ENCODE measurements at regions not wholly inside any gene's neighbourhood (a gene's known extent, or its start where the extent isn't known, plus 50 kb on each side); places are given as distances from the start of the nearest gene placed in this dataset.

GRCh38 chr7:45292481-45292880, 134.9 kb downstream of the RAMP3 start:
- no peaks in the 10 kb centered on the region for H4K20me1 ChIP-seq (replicated peaks; ENCODE audit: insufficient read depth)
- no peaks in the 10 kb centered on the region for H3K4me1 ChIP-seq (ENCODE audit: insufficient read depth)
- no peak overlapping the region for H3K4me2 ChIP-seq
- H3K27me3 Mint-ChIP-seq (ENCODE audit: insufficient read depth, low read depth, poor library complexity), result peaks cover 3% of the 10 kb centered on the region
- no peaks in the 10 kb centered on the region for H3K79me2 ChIP-seq (replicated peaks; ENCODE audit: insufficient read depth)
- DNase-seq (ENCODE audit: low spot score), result no peak
- TF ChIP-seq EZH2phosphoT487 (IDR thresholded peaks at IDR 0.05; ENCODE audit: unreplicated experiment) (no peak), CTCF (conservative IDR thresholded peaks at IDR 0.05; ENCODE audit: low read depth in 2 of 2) (no peak), EZH2 (IDR thresholded peaks at IDR 0.05; ENCODE audit: low read depth, unreplicated experiment) (no peak), REST (IDR thresholded peaks at IDR 0.05; ENCODE audit: unreplicated experiment) (no peak), CREB1 (CRISPR knock-in tag; IDR thresholded peaks at IDR 0.05; ENCODE audit: low read depth) (no peak), ZNF331 (CRISPR knock-in tag; IDR thresholded peaks at IDR 0.05; ENCODE audit: low read depth) (no peak), STAT1 (IDR thresholded peaks at IDR 0.05; ENCODE audit: unreplicated experiment) (no peak)
- no peak for ATAC-seq
- H3K9me3 Mint-ChIP-seq, result peaks cover 33% of the 10 kb centered on the region
- H3K27ac Mint-ChIP-seq, result 0 out of 2 replicates have a peak overlapping the region, but pooled peaks have one; percentile 28
- no peak overlapping the region for H3K27ac ChIP-seq (ENCODE audit: low read depth)
- H3K4me1 Mint-ChIP-seq, result peaks cover 3% of the 10 kb centered on the region; the same call in 2 of the 3 replicates
- no peaks in the 10 kb centered on the region for H3F3A ChIP-seq (replicated peaks; ENCODE audit: low read depth)
- no peak overlapping the region for H3K4me3 Mint-ChIP-seq
- H3K9me2 ChIP-seq (ENCODE audit: insufficient read depth), result no peaks in the 10 kb centered on the region; the same call in 1 of the 2 replicates
- no peaks in the 10 kb centered on the region; the same call in 1 of the 2 replicates for H3K36me3 ChIP-seq (ENCODE audit: insufficient read depth)
- H2AFZ ChIP-seq, result no peak overlapping the region
- no peaks in the 10 kb centered on the region for H3K27me3 ChIP-seq (ENCODE audit: insufficient read depth)
- peaks cover 29% of the 10 kb centered on the region; the same call in 2 of the 3 replicates for H3K36me3 Mint-ChIP-seq (ENCODE audit: low read depth)
- H3K4me3 ChIP-seq, result no peak overlapping the region

- Mint-ChIP-seq H3K4me1 (peaks cover 3% of the 10 kb centered on the region; the same call in 2 of the 3 replicates), H3K9me3 (peaks cover 24% of the 10 kb centered on the region), H3K27me3 (ENCODE audit: insufficient read depth, low read depth, poor library complexity) (peaks cover 3% of the 10 kb centered on the region), H3K36me3 (ENCODE audit: low read depth) (peaks cover 21% of the 10 kb centered on the region; the same call in 2 of the 3 replicates), H3K27ac (peak overlapping the region; percentile 28; the same call in 1 of the 2 replicates), H3K4me3 (no peak overlapping the region)
- no peak overlapping the region for H3K4me2 ChIP-seq
- H3K9me2 ChIP-seq (ENCODE audit: insufficient read depth), result no peaks in the 10 kb centered on the region; the same call in 1 of the 2 replicates
- no peaks in the 10 kb centered on the region for H3K4me1 ChIP-seq (ENCODE audit: insufficient read depth)
- DNase-seq (ENCODE audit: low spot score), result no peak
- H2AFZ ChIP-seq, result no peak overlapping the region
- H3K27ac ChIP-seq (ENCODE audit: low read depth), result no peak overlapping the region
- no peaks in the 10 kb centered on the region for H4K20me1 ChIP-seq (replicated peaks; ENCODE audit: insufficient read depth)
- no peaks in the 10 kb centered on the region for H3K27me3 ChIP-seq (ENCODE audit: insufficient read depth)
- H3K4me3 ChIP-seq, result no peak overlapping the region
- H3K79me2 ChIP-seq (replicated peaks; ENCODE audit: insufficient read depth), result no peaks in the 10 kb centered on the region
- ATAC-seq, result no peak
- H3K36me3 ChIP-seq (ENCODE audit: insufficient read depth), result no peaks in the 10 kb centered on the region; the same call in 1 of the 2 replicates
- H3F3A ChIP-seq (replicated peaks; ENCODE audit: low read depth), result no peaks in the 10 kb centered on the region
- no peak for TF ChIP-seq POLR2AphosphoS5 (IDR thresholded peaks at IDR 0.05; ENCODE audit: low read depth)
- no peak for TF ChIP-seq ZNF114 (CRISPR knock-in tag; IDR thresholded peaks at IDR 0.05)
- TF ChIP-seq EZH2phosphoT487 (IDR thresholded peaks at IDR 0.05; ENCODE audit: unreplicated experiment), result no peak
- TF ChIP-seq ETS1 (IDR thresholded peaks at IDR 0.05), result no peak
- TF ChIP-seq ZNF331 (CRISPR knock-in tag; IDR thresholded peaks at IDR 0.05; ENCODE audit: low read depth), result no peak
- TF ChIP-seq NANOG (IDR thresholded peaks at IDR 0.05; ENCODE audit: borderline replicate concordance), result no peak
Observed at GRCh38 chr7:45293295-45293942, 135.8 kb downstream of the RAMP3 start.

All from GM23338 (cell line).